ENCODE measurements at regions not wholly inside any gene's neighbourhood (a gene's known extent, or its start where the extent isn't known, plus 50 kb on each side); places are given as distances from the start of the nearest gene placed in this dataset.
A peak's percentile ranks its signal among the peaks of the same experiment; 100 is the strongest.

- Histone ChIP-seq H3K27me3 (no peaks in the 10 kb centered on the region), H4K20me1 (no peaks in the 10 kb centered on the region), H3K36me3 (no peaks in the 10 kb centered on the region), H3K4me3 (no peak overlapping the region), H3K4me2 (no peak overlapping the region), H3K9ac (no peak overlapping the region), H3K4me1 (peaks cover 4% of the 10 kb centered on the region; the same call in 1 of the 2 replicates), H3K27ac (no peak overlapping the region), H3K9me3 (no peaks in the 10 kb centered on the region)
- TF ChIP-seq Cebpa-rat (IDR thresholded peaks at IDR 0.05): no peak
Measured at GRCh38 chr16:79402356-79402755, 198.2 kb downstream of the MAF start.

- peaks cover 4% of the 10 kb centered on the region; the same call in 1 of the 2 replicates for H3K4me1 ChIP-seq
- no peak for TF ChIP-seq Cebpa-rat (IDR thresholded peaks at IDR 0.05)
- no peak overlapping the region for H3K9ac ChIP-seq
- no peaks in the 10 kb centered on the region for H3K9me3 ChIP-seq
- no peaks in the 10 kb centered on the region for H4K20me1 ChIP-seq
- H3K27ac ChIP-seq: no peak overlapping the region
- no peak overlapping the region for H3K4me2 ChIP-seq
- H3K27me3 ChIP-seq: no peaks in the 10 kb centered on the region
- H3K4me3 ChIP-seq: no peak overlapping the region
- H3K36me3 ChIP-seq: no peaks in the 10 kb centered on the region
Measured at GRCh38 chr16:79401782-79402181, 198.8 kb downstream of the MAF start.

GRCh38 chr16:79401157-79401556, 199.4 kb downstream of the MAF start:
- Histone ChIP-seq H3K4me2 (no peak overlapping the region), H3K36me3 (no peaks in the 10 kb centered on the region), H3K27me3 (no peaks in the 10 kb centered on the region), H3K4me1 (peaks cover 4% of the 10 kb centered on the region; the same call in 1 of the 2 replicates), H4K20me1 (no peaks in the 10 kb centered on the region), H3K27ac (no peak overlapping the region), H3K9me3 (no peaks in the 10 kb centered on the region), H3K4me3 (no peak overlapping the region), H3K9ac (no peak overlapping the region)
- TF ChIP-seq Cebpa-rat (IDR thresholded peaks at IDR 0.05): no peak

GRCh38 chr16:79400462-79401149, 199.9 kb downstream of the MAF start:
- no peaks in the 10 kb centered on the region for H3K36me3 ChIP-seq
- H3K9ac ChIP-seq: no peak overlapping the region
- H3K27me3 ChIP-seq: no peaks in the 10 kb centered on the region
- H3K27ac ChIP-seq: no peak overlapping the region
- no peaks in the 10 kb centered on the region for H3K9me3 ChIP-seq
- H3K4me3 ChIP-seq: no peak overlapping the region
- peaks cover 4% of the 10 kb centered on the region; the same call in 1 of the 2 replicates for H3K4me1 ChIP-seq
- TF ChIP-seq Cebpa-rat (IDR thresholded peaks at IDR 0.05): no peak
- no peak overlapping the region for H3K4me2 ChIP-seq
- no peaks in the 10 kb centered on the region for H4K20me1 ChIP-seq

- H3K4me1 ChIP-seq: peaks cover 10% of the 10 kb centered on the region; the same call in 1 of the 2 replicates
- no peak overlapping the region for H3K4me2 ChIP-seq
- no peak for TF ChIP-seq Cebpa-rat (IDR thresholded peaks at IDR 0.05)
Measured at GRCh38 chr16:79395591-79395990, 204.9 kb downstream of the MAF start.

GRCh38 chr16:79394206-79394605, 206.3 kb downstream of the MAF start:
- Histone ChIP-seq H3K4me3 (no peak overlapping the region), H4K20me1 (no peaks in the 10 kb centered on the region), H3K9me3 (no peaks in the 10 kb centered on the region), H3K27ac (no peak overlapping the region), H3K27me3 (no peaks in the 10 kb centered on the region), H3K9ac (no peak overlapping the region), H3K36me3 (no peaks in the 10 kb centered on the region), H3K4me2 (no peak overlapping the region), H3K4me1 (peaks cover 10% of the 10 kb centered on the region; the same call in 1 of the 2 replicates)
- TF ChIP-seq Cebpa-rat (IDR thresholded peaks at IDR 0.05): no peak

More at GRCh38 chr16:79395591-79395990, 204.9 kb downstream of the MAF start:
- Histone ChIP-seq H3K4me3 (no peak overlapping the region), H4K20me1 (no peaks in the 10 kb centered on the region), H3K9ac (no peak overlapping the region), H3K27me3 (no peaks in the 10 kb centered on the region), H3K36me3 (no peaks in the 10 kb centered on the region), H3K9me3 (no peaks in the 10 kb centered on the region), H3K27ac (no peak overlapping the region)

GRCh38 chr16:79393564-79393963, 207.0 kb downstream of the MAF start:
- no peak for TF ChIP-seq Cebpa-rat (IDR thresholded peaks at IDR 0.05)
- Histone ChIP-seq H4K20me1 (no peaks in the 10 kb centered on the region), H3K4me3 (no peak overlapping the region), H3K27me3 (no peaks in the 10 kb centered on the region), H3K9me3 (no peaks in the 10 kb centered on the region), H3K4me2 (no peak overlapping the region), H3K4me1 (peaks cover 10% of the 10 kb centered on the region; the same call in 1 of the 2 replicates), H3K36me3 (no peaks in the 10 kb centered on the region), H3K27ac (no peak overlapping the region), H3K9ac (no peak overlapping the region)

- Histone ChIP-seq H3K27me3 (no peaks in the 10 kb centered on the region), H3K4me1 (peaks cover 10% of the 10 kb centered on the region; the same call in 1 of the 2 replicates), H3K36me3 (no peaks in the 10 kb centered on the region), H3K4me3 (no peak overlapping the region), H3K9me3 (no peaks in the 10 kb centered on the region), H3K9ac (no peak overlapping the region), H3K4me2 (no peak overlapping the region), H4K20me1 (no peaks in the 10 kb centered on the region), H3K27ac (no peak overlapping the region)
- TF ChIP-seq Cebpa-rat (IDR thresholded peaks at IDR 0.05): no peak
Measured at GRCh38 chr16:79393127-79393526, 207.4 kb downstream of the MAF start.

GRCh38 chr16:79392081-79392480, 208.5 kb downstream of the MAF start:
- Histone ChIP-seq H3K27me3 (no peaks in the 10 kb centered on the region), H3K9ac (no peak overlapping the region), H3K27ac (no peak overlapping the region), H3K9me3 (no peaks in the 10 kb centered on the region), H3K4me3 (no peak overlapping the region), H3K36me3 (no peaks in the 10 kb centered on the region), H4K20me1 (no peaks in the 10 kb centered on the region), H3K4me1 (peaks cover 10% of the 10 kb centered on the region; the same call in 1 of the 2 replicates), H3K4me2 (no peak overlapping the region)
- no peak for TF ChIP-seq Cebpa-rat (IDR thresholded peaks at IDR 0.05)

- Histone ChIP-seq H3K27me3 (no peaks in the 10 kb centered on the region), H3K4me3 (no peak overlapping the region), H3K9ac (no peak overlapping the region), H3K4me1 (peaks cover 10% of the 10 kb centered on the region; the same call in 1 of the 2 replicates), H3K27ac (no peak overlapping the region), H3K36me3 (no peaks in the 10 kb centered on the region), H4K20me1 (no peaks in the 10 kb centered on the region), H3K9me3 (no peaks in the 10 kb centered on the region), H3K4me2 (peak overlapping the region; percentile 28; the same call in 1 of the 2 replicates)
- no peak for TF ChIP-seq Cebpa-rat (IDR thresholded peaks at IDR 0.05)
Measured at GRCh38 chr16:79391395-79391794, 209.1 kb downstream of the MAF start.

Data from BLaER1 (cell line).